ENCODE measurements at regions not wholly inside any gene's neighbourhood (a gene's known extent, or its start where the extent isn't known, plus 50 kb on each side); places are given as distances from the start of the nearest gene placed in this dataset.
"Not testable (repeated sequence)": the region's sequence is repeated elsewhere in the genome, so short reads cannot be mapped to it uniquely, and the experiment has no call there.

DNA sequence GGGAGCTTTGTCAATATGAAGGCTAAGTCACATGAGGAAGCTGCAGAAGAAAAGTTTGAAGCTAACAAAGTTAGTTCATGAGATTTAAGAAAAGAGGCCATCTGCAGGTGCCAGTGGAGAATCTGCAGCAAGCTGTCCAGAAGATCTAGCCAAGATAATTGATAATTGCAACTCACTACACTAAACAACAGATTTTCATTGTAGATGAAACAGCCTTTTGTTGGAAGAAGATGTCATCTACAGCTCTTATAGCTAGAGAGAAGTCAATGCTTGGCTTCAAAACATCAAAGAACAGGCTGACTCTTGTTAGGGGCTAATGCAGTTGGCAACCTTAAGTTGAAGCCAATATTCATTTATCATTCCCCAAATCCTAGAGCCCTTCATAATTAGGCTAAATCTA is 83.7 kb downstream of the RIN2 start:
- H3K4me3 ChIP-seq (ENCODE audit: low read depth, low read length) = no peak overlapping the region
- TF ChIP-seq, protein P1, sequence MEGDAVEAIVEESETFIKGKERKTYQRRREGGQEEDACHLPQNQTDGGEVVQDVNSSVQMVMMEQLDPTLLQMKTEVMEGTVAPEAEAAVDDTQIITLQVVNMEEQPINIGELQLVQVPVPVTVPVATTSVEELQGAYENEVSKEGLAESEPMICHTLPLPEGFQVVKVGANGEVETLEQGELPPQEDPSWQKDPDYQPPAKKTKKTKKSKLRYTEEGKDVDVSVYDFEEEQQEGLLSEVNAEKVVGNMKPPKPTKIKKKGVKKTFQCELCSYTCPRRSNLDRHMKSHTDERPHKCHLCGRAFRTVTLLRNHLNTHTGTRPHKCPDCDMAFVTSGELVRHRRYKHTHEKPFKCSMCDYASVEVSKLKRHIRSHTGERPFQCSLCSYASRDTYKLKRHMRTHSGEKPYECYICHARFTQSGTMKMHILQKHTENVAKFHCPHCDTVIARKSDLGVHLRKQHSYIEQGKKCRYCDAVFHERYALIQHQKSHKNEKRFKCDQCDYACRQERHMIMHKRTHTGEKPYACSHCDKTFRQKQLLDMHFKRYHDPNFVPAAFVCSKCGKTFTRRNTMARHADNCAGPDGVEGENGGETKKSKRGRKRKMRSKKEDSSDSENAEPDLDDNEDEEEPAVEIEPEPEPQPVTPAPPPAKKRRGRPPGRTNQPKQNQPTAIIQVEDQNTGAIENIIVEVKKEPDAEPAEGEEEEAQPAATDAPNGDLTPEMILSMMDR (conservative IDR thresholded peaks at IDR 0.05; ENCODE audit: low read depth, low read length) = no peak
- DNase-seq (ENCODE audit: low read depth) = no peak

DNA sequence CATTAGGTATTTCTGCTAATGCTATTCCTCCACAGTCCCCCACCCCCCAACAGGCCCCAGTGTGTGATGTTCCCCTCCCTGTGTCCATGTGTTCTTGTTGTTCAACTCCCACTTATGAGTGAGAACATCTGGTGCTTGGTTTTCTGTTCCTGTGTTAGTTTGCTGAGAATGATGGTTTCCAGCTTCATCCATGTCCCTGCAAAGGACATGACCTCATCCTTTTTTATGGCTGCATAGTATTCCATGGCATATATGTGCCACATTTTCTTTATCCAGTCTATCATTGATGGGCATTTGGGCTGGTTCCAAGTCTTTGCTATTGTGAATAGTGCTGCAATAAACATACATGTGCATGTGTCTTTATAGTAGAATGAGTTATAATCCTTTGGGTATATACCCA is 86.8 kb downstream of the RIN2 start:
- DNase-seq (ENCODE audit: low read depth) = not testable (repeated sequence)

DNA sequence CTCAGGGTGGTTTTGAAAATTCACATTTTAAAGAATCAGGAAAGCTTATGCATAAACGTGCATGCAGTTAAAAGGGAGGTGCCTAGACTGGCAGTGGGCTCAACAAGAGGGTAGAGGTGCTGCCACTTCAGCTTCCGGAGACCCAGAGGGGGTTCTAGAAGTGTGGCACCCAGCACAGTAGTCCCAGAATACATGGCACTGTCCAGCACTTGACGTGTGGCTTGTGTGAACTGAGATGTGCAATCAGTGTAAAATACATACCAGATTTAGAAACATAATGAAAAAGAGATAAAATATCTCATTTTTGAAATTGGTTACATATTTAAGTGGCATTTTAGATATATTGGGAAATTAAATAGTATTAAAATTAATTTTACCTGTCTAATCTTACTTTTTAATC is 89.3 kb downstream of the RIN2 start:
- DNase-seq (ENCODE audit: low read depth) = no peak
- TF ChIP-seq, protein P1 (conservative IDR thresholded peaks at IDR 0.05; ENCODE audit: low read depth, low read length) = no peak
- H3K4me3 ChIP-seq (ENCODE audit: low read depth, low read length) = no peak overlapping the region

More for the DNA sequence above, 86.8 kb downstream of the RIN2 start:
- H3K4me3 ChIP-seq (ENCODE audit: low read depth, low read length) = not testable (repeated sequence)

DNA sequence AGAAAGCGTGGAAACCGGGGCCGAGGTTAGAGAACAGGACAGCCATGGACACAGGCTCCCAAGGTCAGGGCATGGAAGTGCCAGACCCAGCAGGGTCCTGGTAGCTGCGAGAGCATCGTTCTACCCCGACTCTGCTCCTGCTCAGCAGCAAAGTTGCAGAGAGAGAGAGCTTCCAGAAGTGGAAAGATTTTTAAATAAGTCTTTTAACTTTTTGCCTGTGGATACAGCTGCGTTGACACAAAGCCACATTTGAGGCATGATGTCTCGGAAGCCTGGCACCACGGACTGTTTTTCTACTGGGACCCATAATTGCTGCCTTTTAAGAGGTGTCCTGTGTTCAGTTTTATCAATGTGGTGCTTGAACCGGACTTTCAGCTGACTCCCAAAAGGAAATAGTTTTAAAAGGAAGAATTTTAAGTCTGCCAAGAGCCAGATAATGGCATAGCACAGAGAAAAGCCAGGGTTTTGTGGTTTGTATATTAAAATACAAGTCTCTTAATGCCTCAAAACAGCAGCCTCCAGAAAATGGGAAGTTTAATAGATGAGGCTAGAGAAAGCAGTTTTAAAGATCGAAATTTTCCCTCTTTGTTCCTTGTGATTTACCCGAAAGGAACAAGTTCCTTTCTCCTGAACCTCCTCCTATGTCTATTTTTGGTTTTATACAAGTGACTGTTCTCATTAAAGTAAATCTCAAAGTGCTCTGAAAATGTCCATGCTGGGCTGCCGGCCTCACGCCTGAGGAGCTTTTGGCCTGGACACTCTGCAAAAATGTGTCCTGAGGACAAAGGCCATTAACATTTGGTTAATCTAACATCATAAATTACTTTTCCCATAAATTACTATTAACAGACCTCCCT is 91.5 kb downstream of the RIN2 start:
- TF ChIP-seq, protein P1 (conservative IDR thresholded peaks at IDR 0.05; ENCODE audit: low read depth, low read length) = no peak
- peak; percentile 30 for DNase-seq (ENCODE audit: low read depth)
- H3K4me3 ChIP-seq (ENCODE audit: low read depth, low read length) = no peak overlapping the region

DNA sequence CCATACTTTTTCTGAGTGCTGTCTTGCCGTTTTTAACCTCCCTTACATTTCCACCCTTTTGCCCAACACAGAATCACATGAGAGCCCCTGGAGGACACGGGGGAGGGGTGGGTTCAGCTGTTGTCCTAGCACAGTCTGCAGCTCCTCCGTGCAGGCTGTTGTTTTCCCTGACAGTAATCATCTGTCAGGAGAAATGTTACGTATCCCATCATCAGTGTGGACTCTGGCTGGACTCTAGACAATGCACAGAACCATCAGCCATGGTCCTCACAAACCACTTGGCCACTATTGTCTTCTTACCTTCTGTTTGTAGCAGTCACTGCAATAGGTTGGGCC is 92.1 kb downstream of the RIN2 start:
- DNase-seq (ENCODE audit: low read depth) = peak; percentile 36
- TF ChIP-seq, protein P1 (conservative IDR thresholded peaks at IDR 0.05; ENCODE audit: low read depth, low read length) = no peak
- H3K4me3 ChIP-seq (ENCODE audit: low read depth, low read length) = no peak overlapping the region

DNA sequence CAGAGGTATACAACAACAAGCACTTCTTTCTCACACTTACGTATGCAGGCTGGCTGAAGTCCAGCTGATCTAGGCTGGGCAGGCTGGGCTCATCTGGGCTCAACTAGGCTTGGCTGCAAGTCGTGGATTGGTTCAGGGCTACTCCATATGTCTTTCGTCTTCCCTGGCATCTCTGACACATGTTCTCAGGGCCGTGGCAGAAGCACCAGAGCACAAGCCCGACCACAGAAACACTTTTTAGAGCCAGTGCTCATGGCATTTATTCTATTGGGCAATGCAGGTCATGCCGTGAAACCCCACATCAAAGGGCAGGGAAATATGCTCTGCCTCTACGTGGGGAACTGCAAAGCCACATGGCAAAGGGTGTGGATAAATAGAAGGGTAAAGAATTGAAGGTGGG is 93.8 kb downstream of the RIN2 start:
- H3K4me3 ChIP-seq (ENCODE audit: low read depth, low read length) = no peak overlapping the region
- no peak for DNase-seq (ENCODE audit: low read depth)

DNA sequence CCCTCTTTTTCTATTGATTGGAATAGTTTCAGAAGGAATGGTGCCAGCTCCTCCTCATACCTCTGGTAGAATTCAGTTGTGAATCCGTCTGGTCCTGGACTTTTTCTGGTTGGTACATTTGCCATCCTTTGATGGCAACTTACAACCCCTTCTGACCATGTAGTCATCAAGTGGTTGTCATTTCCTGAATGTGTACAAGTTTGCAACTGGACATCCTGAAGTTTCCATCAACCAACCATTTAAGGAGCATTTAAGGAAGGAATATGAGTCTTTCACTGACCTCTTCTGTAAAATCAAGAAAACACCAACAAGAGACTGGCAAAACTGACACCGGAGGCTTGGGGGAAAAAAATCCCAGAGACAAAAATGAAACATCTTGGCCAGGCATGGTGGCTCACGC is 97.4 kb downstream of the RIN2 start:
- DNase-seq (ENCODE audit: low read depth) = no peak
- H3K4me3 ChIP-seq (ENCODE audit: low read depth, low read length) = no peak overlapping the region
- TF ChIP-seq, protein P1 (conservative IDR thresholded peaks at IDR 0.05; ENCODE audit: low read depth, low read length) = no peak

More for the DNA sequence above, 93.8 kb downstream of the RIN2 start:
- TF ChIP-seq, protein P1 (conservative IDR thresholded peaks at IDR 0.05; ENCODE audit: low read depth, low read length) = no peak
